ENCODE measurements at regions not wholly inside any gene's neighbourhood (a gene's known extent, or its start where the extent isn't known, plus 50 kb on each side); places are given as distances from the start of the nearest gene placed in this dataset.
"Not testable (repeated sequence)": the region's sequence is repeated elsewhere in the genome, so short reads cannot be mapped to it uniquely, and the experiment has no call there.

- DNase-seq (ENCODE audit: low read depth in 3 of 3, low spot score in 1 of 3) = no peak
Observed at GRCh38 chr2:136715146-136715545, 50.2 kb upstream of the THSD7B start.

GRCh38 chr2:136714452-136714951 lies 50.8 kb upstream of the THSD7B start:
- DNase-seq (ENCODE audit: low read depth in 3 of 3, low spot score in 1 of 3) = no peak

- DNase-seq (ENCODE audit: low read depth in 3 of 3, low spot score in 1 of 3) = no peak
Observed at GRCh38 chr2:136713739-136714138, 51.6 kb upstream of the THSD7B start.

DNA sequence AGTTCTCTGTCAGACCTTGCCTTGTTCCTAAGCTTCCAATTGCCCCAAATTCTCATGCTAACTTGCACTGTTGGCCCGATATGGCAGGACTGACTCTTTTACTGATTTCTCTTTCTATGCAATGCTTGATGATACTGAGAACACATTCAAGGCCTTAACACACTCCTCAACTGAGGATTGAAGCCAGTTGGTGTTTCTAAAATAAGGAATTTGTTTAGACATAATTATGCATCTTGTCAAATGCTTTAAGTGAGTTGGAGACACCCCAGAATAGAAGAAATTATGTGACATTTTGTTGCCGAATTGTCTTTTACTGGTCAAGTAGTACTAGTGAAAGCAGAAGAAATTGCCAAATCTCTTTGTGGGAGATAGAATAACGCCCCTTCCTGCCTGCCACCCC lies 60.0 kb upstream of the THSD7B start:
- DNase-seq (ENCODE audit: low read depth in 3 of 3, low spot score in 1 of 3) = no peak

- DNase-seq (ENCODE audit: low read depth in 3 of 3, low spot score in 1 of 3) = no peak
Observed at GRCh38 chr2:136703214-136703613, 62.1 kb upstream of the THSD7B start.

DNA sequence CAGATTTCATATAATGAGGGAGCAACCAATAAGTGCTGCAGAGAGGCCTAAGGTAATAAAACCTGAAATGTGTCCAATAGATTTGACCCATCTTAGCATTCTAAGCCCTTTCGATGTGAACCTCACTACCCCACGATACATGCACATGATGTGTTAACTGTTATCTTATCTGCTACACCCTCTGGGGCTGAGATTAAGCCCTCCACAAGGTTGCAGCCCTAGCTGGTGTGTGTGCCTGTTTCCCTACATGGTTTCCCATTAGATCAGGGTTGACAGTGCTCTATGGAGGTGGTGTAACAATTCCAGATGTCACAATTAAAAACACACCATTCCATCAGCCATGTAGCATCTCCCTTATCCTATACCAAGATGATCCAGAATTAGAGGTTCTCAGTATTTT lies 68.9 kb upstream of the THSD7B start:
- no peak for DNase-seq (ENCODE audit: low read depth in 3 of 3, low spot score in 1 of 3)

- DNase-seq (ENCODE audit: low read depth in 3 of 3, low spot score in 1 of 3) = no peak
Observed at GRCh38 chr2:136693966-136694365, 71.4 kb upstream of the THSD7B start.

DNA sequence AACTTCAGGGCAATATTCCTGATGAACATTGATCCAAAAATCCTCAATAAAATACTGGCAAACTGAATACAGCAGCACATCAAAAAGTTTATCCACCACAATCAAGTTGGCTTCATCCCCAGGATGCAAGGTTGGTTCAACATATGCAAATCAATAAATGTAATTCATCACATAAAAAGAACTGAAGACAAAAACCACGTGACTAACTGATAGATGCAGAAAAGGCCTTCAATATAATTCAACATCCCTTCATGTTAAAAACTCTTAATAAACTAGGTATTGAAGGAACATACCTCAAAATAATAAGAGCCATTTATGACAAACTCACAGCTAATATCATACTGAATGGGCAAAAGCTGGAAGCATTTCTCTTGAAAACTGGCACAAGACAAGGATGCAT lies 85.3 kb upstream of the THSD7B start:
- not testable (repeated sequence) for DNase-seq (ENCODE audit: low read depth in 3 of 3, low spot score in 1 of 3)

GRCh38 chr2:136665736-136666135 lies 99.6 kb upstream of the THSD7B start:
- DNase-seq (ENCODE audit: low read depth in 3 of 3, low spot score in 1 of 3) = no peak

GRCh38 chr2:136664713-136665405 lies 100.5 kb upstream of the THSD7B start:
- no peak for DNase-seq (ENCODE audit: low read depth in 3 of 3, low spot score in 1 of 3)

GRCh38 chr2:136658201-136658600 lies 107.1 kb upstream of the THSD7B start:
- DNase-seq (ENCODE audit: low read depth in 3 of 3, low spot score in 1 of 3) = no peak

GRCh38 chr2:136653861-136654260 lies 111.5 kb upstream of the THSD7B start:
- DNase-seq (ENCODE audit: low read depth in 3 of 3, low spot score in 1 of 3) = no peak

GRCh38 chr2:136651456-136652010 lies 113.8 kb upstream of the THSD7B start:
- no peak for DNase-seq (ENCODE audit: low read depth in 3 of 3, low spot score in 1 of 3)

- no peak for DNase-seq (ENCODE audit: low read depth in 3 of 3, low spot score in 1 of 3)
Observed at GRCh38 chr2:136647039-136647438, 118.3 kb upstream of the THSD7B start.

DNA sequence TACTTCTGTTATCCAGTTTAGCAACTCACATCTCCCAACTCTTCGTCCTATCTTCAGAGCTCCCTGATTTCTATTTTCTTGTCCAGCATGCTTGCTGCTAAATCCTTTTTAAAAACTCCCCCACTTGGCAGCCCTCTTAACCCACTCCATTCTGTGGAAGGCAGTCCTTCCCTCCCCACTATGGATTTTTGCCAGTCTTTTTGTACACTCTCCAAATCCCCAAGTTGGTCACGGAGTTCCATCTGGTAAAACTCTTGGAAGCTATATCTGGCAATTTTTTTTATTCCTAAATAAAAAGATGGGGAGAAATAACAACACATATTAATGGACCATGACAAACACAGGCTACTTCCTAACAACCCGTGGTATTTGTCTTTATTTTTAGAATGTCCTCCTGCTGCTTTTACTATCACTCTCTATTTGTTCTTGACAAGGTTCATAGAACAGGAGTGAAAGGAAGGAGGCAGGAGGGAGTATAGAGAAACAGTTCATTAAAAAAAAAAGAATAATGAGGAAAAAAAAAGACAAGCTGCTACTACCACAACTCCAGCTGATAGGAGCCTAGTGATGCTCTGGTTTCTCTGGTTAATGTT lies 120.0 kb upstream of the THSD7B start:
- DNase-seq (ENCODE audit: low read depth in 3 of 3, low spot score in 1 of 3) = no peak

GRCh38 chr2:136639651-136640050 lies 125.7 kb upstream of the THSD7B start:
- DNase-seq (ENCODE audit: low read depth in 3 of 3, low spot score in 1 of 3) = no peak

DNA sequence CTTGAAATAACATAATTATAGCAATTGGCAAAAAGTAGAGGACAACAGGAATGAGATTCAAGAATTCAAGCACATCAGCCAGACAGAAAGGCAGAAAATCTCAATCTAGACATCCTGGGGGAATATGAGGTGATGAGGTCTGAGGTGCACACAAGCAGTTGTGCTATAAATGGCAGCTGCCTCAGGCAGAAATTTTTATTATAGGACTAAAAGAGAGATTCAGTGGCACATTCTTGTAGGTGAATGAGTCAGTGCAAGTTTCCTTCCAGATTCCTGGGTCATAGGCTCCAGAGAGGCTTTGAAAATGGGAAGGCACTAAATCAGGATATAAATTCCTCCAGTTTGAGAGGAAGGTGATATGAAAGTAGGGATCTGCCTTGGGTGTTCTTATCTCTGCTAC lies 127.2 kb upstream of the THSD7B start:
- DNase-seq (ENCODE audit: low read depth in 3 of 3, low spot score in 1 of 3) = no peak

DNA sequence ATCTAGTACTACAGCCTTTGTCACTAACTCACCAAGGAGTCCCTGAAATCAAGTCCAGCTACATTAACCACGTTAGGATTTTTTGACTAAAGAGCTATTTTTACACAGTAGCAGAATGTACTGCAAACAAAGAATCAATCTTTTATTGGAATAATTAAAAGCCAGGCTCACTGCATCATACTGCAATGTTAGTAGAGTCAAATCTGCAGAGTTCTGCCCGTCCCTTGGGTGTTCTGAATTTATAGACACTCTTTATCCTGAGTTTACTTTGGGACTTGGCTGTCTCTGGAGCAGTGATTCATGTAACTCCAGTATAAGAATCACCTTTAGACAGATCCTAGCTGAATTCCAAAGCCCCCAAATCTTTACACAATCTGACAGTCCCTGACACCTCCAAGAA lies 127.9 kb upstream of the THSD7B start:
- DNase-seq (ENCODE audit: low read depth in 3 of 3, low spot score in 1 of 3) = no peak

- DNase-seq (ENCODE audit: low read depth in 3 of 3, low spot score in 1 of 3) = no peak
Observed at GRCh38 chr2:136628490-136628889, 136.9 kb upstream of the THSD7B start.

DNA sequence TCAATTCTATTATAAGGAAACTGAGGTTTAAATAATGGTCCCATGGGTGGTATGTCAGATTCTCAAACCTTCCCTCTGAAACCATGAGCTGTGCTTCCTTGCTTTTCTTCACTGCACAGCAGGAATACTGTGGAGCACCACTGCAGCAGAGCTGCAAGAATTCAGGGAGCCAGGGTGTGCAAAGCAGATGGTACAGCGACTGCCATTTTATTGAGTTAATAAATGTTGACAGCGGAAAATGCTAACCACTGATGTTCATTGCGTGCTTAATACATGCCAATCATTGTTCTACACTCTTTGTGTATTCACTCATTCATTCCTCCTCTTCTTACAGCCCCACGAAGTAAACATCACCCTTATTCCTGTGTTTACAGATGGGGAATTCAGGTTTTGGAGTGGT lies 152.2 kb upstream of the THSD7B start:
- DNase-seq (ENCODE audit: low read depth in 3 of 3, low spot score in 1 of 3) = no peak

DNA sequence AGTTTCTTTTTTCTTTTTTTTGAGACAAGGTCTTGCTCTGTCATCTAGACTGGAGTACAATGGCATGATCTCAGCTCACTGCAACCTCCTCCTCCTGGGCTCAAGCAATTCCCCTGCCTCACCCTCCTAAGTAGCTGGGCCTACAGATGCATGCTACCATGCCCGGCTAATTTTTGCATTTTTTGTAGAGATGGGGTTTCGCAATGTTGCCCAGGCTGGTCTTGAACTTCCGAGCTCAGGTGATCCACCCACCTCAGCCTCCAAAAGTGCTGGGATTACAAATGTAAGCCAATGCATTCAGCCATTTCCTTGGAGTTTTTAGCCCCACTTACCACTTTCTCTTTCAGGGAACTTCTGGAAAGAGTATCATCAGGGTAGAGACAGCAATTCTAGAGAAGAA lies 153.3 kb upstream of the THSD7B start:
- DNase-seq (ENCODE audit: low read depth in 3 of 3, low spot score in 1 of 3) = no peak

- no peak for DNase-seq (ENCODE audit: low read depth in 3 of 3, low spot score in 1 of 3)
Observed at GRCh38 chr2:136611451-136611850, 153.9 kb upstream of the THSD7B start.
